ENCODE measurements at regions not wholly inside any gene's neighbourhood (a gene's known extent, or its start where the extent isn't known, plus 50 kb on each side); places are given as distances from the start of the nearest gene placed in this dataset.
A peak's percentile ranks its signal among the peaks of the same experiment; 100 is the strongest.
"Not testable (repeated sequence)": the region's sequence is repeated elsewhere in the genome, so short reads cannot be mapped to it uniquely, and the experiment has no call there.

- DNase-seq: no peak
Observed at GRCh38 chr6:28659250-28659566, 133.5 kb downstream of the GPX5 start.

GRCh38 chr6:28661097-28661713 lies 135.5 kb downstream of the GPX5 start:
- DNase-seq: no peak

GRCh38 chr6:28664870-28665396 lies 139.3 kb downstream of the GPX5 start:
- no peak for DNase-seq

- no peak for DNase-seq
Observed at GRCh38 chr6:28673417-28673786, 147.7 kb downstream of the GPX5 start.

- peak; percentile 57 to 71 for DNase-seq
Observed at GRCh38 chr6:28673787-28674671, 148.3 kb downstream of the GPX5 start.

- no peak for DNase-seq
Observed at GRCh38 chr6:28675600-28675999, 149.9 kb downstream of the GPX5 start.

- DNase-seq: peak in 1 of 2 experiments; percentile 31
Observed at GRCh38 chr6:28682542-28682941, 156.9 kb downstream of the GPX5 start.

- DNase-seq: peak in 1 of 2 experiments; percentile 41
Observed at GRCh38 chr6:28682956-28683685, 157.4 kb downstream of the GPX5 start.

GRCh38 chr6:28683945-28684538 lies 158.4 kb downstream of the GPX5 start:
- peak; percentile 68 to 71 for DNase-seq

GRCh38 chr6:28685960-28686359 lies 160.3 kb downstream of the GPX5 start:
- DNase-seq: peak in 1 of 2 experiments; percentile 1

GRCh38 chr6:28686446-28687027 lies 160.9 kb downstream of the GPX5 start:
- DNase-seq: peak; percentile 6 to 77

GRCh38 chr6:28687309-28687981 lies 161.8 kb downstream of the GPX5 start:
- not testable (repeated sequence) for DNase-seq

GRCh38 chr6:28691991-28692390 lies 166.3 kb downstream of the GPX5 start:
- not testable (repeated sequence) for DNase-seq

GRCh38 chr6:28693033-28693750 lies 167.5 kb downstream of the GPX5 start:
- no peak for DNase-seq

GRCh38 chr6:28693751-28694443 lies 168.2 kb downstream of the GPX5 start:
- DNase-seq: peak in 1 of 2 experiments; percentile 2

GRCh38 chr6:28695715-28696114 lies 170.0 kb downstream of the GPX5 start:
- DNase-seq: no peak

GRCh38 chr6:28696167-28696566 lies 170.5 kb downstream of the GPX5 start:
- DNase-seq: no peak

- DNase-seq: no peak
Observed at GRCh38 chr6:28696682-28697081, 171.0 kb downstream of the GPX5 start.

GRCh38 chr6:28707387-28708282 lies 182.0 kb downstream of the GPX5 start:
- DNase-seq: no peak

Measured in NCI-H526 (cell line).